GM12872 (cell line): ENCODE measurements at regions not wholly inside any gene's neighbourhood (a gene's known extent, or its start where the extent isn't known, plus 50 kb on each side); places are given as distances from the start of the nearest gene placed in this dataset.

ENCODE experiments used
- CTCF ChIP-seq: IDR thresholded peaks from 3 replicates; pipeline ENCODE4 v1.5.1; 2011; ENCODE audit warnings: low read depth, mild to moderate bottlenecking, low read length, moderate library complexity; ENCODE audit not compliant: insufficient read depth

DNA sequence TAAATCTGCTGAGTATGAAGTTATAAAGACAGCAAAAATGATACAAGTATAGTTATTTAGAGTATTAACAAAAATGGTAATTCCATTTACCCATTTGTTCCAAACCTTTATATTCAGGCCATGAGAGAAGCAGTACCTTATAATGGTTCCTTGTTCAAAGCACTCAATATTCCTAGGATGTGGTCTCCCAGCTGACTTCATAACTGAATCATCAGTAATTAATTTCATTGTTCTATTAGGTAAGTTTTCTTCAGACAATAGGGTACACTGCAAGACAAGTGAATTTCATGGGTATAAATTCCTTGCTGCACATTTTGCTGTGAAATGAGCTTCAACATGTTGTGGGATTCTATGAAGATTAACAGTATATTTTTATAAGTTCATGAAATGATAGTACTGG lies 550.8 kb upstream of the ZEB2 start:
- TF ChIP-seq CTCF: no peak

DNA sequence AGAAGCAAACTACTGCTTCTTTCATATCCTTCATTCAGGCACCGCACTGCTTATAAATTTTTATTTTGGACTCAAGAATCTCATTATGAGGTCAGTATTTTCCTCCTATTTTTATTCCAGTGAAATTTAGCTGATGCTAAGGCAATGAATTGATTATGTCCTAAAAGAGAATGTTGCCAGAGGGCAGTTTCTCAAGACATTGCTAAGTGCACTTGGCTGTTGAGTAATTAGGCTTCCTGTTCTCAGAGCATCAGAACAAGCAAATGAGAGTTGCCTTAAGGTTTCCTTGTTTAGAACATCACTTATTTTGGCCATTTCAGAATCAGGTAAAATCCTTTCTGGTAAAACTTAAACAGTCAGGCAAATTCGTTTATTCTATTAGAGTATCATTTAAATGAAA lies 548.6 kb upstream of the ZEB2 start:
- TF ChIP-seq CTCF: no peak

- no peak for TF ChIP-seq CTCF
Measured at GRCh38 chr2:145067549-145068030, 547.7 kb upstream of the ZEB2 start.

DNA sequence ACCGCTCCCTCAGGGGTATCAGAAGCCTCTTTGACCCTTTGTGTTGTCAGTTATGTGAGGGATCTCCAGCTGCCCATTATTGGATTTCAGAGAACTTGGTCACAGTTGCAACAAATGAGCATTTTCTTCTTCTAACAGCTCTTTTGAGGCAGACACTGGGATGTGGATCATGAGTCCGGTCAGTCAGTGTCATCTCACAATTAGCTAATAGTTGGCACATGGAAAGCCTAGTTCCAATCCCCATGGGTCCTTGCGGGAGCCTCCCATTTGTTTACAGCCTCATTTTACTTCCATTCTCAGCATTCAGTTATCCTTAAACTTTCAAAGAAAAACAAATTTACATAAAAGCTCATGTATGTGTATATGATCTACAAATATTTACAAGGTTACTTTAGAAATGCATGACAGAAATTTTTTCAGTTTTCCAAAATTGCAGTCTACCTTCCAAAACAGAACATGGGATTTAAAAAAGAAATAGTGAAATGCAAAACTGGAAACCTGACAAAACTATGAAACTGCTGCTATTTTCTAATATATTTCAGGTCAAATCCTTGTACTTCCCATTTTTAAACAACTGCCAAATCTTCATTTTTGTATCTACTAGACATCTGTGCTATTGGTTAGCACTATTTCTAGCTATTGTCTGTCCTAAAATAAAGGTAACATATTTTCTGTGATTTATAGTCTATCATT lies 547.1 kb upstream of the ZEB2 start:
- TF ChIP-seq CTCF: no peak

DNA sequence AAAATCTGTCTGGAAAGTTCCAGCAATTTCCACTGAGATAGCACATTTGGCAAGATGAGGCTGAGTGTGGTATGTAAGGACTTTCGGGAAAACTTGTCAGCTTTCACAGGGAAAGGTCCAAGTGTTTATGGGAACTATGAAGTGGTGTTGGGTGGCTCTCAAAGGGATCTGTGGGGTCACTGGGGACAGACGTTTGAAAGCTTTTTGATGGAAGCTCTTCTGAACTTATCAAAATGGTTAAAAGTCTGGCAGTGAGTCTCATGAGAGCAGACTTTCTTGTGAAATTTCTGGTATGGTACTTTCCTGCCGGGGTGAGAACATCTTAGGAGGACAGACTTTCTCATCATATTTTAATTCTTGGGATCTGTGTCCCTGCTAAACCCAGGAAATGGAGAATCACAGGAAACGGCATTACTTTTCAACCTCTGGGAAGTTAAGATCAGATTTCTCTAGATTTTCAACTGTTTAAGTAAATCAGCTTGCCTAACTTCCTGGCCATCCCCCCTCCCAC lies 546.3 kb upstream of the ZEB2 start:
- no peak for TF ChIP-seq CTCF

GRCh38 chr2:145065342-145065741 lies 545.4 kb upstream of the ZEB2 start:
- no peak for TF ChIP-seq CTCF

DNA sequence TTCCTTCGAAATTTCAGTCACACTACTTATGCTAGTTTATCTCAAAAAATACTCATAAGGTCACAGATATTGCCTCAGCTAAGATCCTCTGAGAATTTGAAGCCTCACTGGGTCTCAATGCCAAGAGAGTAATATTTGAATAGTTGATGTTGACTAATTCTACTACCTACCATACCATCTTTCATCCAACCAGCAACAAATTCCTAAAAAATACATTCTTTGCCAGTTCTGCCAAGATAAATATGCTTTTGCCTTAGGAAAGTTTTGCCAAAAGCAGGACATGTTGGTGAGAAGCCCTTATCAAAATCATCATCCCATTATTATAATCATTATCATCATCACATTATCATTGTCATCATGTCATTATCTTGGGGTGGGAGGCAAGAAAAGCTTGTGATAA lies 544.6 kb upstream of the ZEB2 start:
- no peak for TF ChIP-seq CTCF

GRCh38 chr2:145060876-145061275 lies 541.0 kb upstream of the ZEB2 start:
- TF ChIP-seq CTCF: no peak
